Thyroid gland (tissue), 4 donors: ENCODE measurements at regions not wholly inside any gene's neighbourhood (a gene's known extent, or its start where the extent isn't known, plus 50 kb on each side); places are given as distances from the start of the nearest gene placed in this dataset.

Experiments used
- DNase-seq, 2 donors: peaks; one replicate each; pipeline ENCODE4 v3.0.0-alpha.2; 2019
- H3K27ac ChIP-seq, 3 donors: fragments of 200-600 bp; sonication (generic); 1 replicate in 2 of 3; 2 replicates in 1 of 3; pipeline ENCODE4 v1.5.1; 2016 to 2019; ENCODE audit warnings: mild to moderate bottlenecking in 1 of 3, moderate library complexity in 1 of 3
- H3K27me3 ChIP-seq: fragments of 200-600 bp; sonication (generic); one replicate; pipeline ENCODE4 v1.5.1; 2019
- H3K36me3 ChIP-seq, 2 donors: fragments of 200-600 bp; sonication (generic); one replicate each; pipeline ENCODE4 v1.5.1; 2016 to 2019
- H3K4me1 ChIP-seq, 2 donors: fragments of 200-600 bp; sonication (generic); one replicate each; pipeline ENCODE4 v1.5.1; 2017 to 2019
- H3K4me3 ChIP-seq, 3 donors: fragments of 200-600 bp; sonication (generic); replicated peaks in 1 of 3; 1 replicate in 2 of 3; 2 replicates in 1 of 3; pipeline ENCODE4 v1.5.1; 2016; ENCODE audit warnings: mild to moderate bottlenecking in 1 of 3
- H3K9me3 ChIP-seq: fragments of 200-600 bp; sonication (generic); one replicate; pipeline ENCODE4 v1.5.1; 2017
- CTCF ChIP-seq, 6 experiments: fragments of 200-600 bp in 3 of 6; fragments of 450-650 bp in 3 of 6; sonication (generic) in 3 of 6; IDR thresholded peaks; one replicate each; pipeline ENCODE4 v1.5.1; 2016 to 2019; ENCODE audit warnings: antibody characterized with exemption in 6 of 6, mild to moderate bottlenecking in 2 of 6, inconsistent platforms in 1 of 6, moderate library complexity in 1 of 6
- POLR2A ChIP-seq, 2 donors: fragments of 450-650 bp; IDR thresholded peaks; one replicate each; pipeline ENCODE4 v1.6.1; 2017; ENCODE audit warnings: antibody characterized with exemption in 2 of 2, mild to moderate bottlenecking in 2 of 2, moderate library complexity in 1 of 2
- WGBS, 2 donors: methylation state at CpG; one replicate each; pipeline ENCODE4 v1.1.5; 2017; 5-methylcytosine and 5-hydroxymethylcytosine counted together
- intact Hi-C: fragments of 100-400 bp; cut with DNase I; formaldehyde crosslinking; loops from one replicate; pipeline ENCODE4 v1.15.1; 2023

- H3K36me3 ChIP-seq = no peaks in the 10 kb centered on the region
- no peak for TF ChIP-seq CTCF (IDR thresholded peaks at IDR 0.05)
- TF ChIP-seq POLR2A (IDR thresholded peaks at IDR 0.05) = no peak
- H3K27ac ChIP-seq = peak overlapping the region; percentile 19 to 25 (median 20)
- peaks cover 0 to 3% of the 10 kb centered on the region in 2 donors for H3K4me1 ChIP-seq
- H3K9me3 ChIP-seq = no peaks in the 10 kb centered on the region
- 24 to 27% methylated on average over 1 of the region's 1 CpG for WGBS, 2 donors
- H3K4me3 ChIP-seq = no peak overlapping the region
- intact Hi-C loops = no loop called here
- DNase-seq = peak; percentile 68 to 70
- no peaks in the 10 kb centered on the region for H3K27me3 ChIP-seq
These were observed 164.9 kb downstream of the UFM1 start for GRCh38 chr13:38514575-38514974.

- WGBS, 2 donors = 94 to 96% methylated on average over 4 of the region's 4 CpGs
- Histone ChIP-seq H3K27me3 (no peaks in the 10 kb centered on the region), H3K27ac (no peak overlapping the region), H3K4me3 (no peak overlapping the region), H3K36me3 (no peaks in the 10 kb centered on the region), H3K4me1 (peaks cover 0 to 3% of the 10 kb centered on the region in 2 donors), H3K9me3 (no peaks in the 10 kb centered on the region)
- TF ChIP-seq CTCF (IDR thresholded peaks at IDR 0.05) = no peak
- no peak for TF ChIP-seq POLR2A (IDR thresholded peaks at IDR 0.05)
- DNase-seq = no peak
- intact Hi-C loops = no loop called here
These were observed 168.5 kb upstream of the FREM2 start for GRCh38 chr13:38518328-38518727.

GRCh38 chr13:38519229-38519911 lies 167.5 kb upstream of the FREM2 start:
- H3K4me1 ChIP-seq = peaks cover 0 to 3% of the 10 kb centered on the region in 2 donors
- TF ChIP-seq CTCF (IDR thresholded peaks at IDR 0.05) (no peak), POLR2A (IDR thresholded peaks at IDR 0.05) (no peak)
- WGBS, 2 donors = 83 to 93% methylated on average over 6 of the region's 6 CpGs
- intact Hi-C loops = no loop called here
- no peak for DNase-seq
- H3K4me3 ChIP-seq = no peak overlapping the region
- H3K36me3 ChIP-seq = no peaks in the 10 kb centered on the region
- no peak overlapping the region for H3K27ac ChIP-seq
- no peaks in the 10 kb centered on the region for H3K9me3 ChIP-seq
- H3K27me3 ChIP-seq = no peaks in the 10 kb centered on the region

GRCh38 chr13:38520041-38520440 lies 166.8 kb upstream of the FREM2 start:
- H3K4me3 ChIP-seq = no peak overlapping the region
- H3K4me1 ChIP-seq = no peaks in the 10 kb centered on the region
- DNase-seq = no peak
- WGBS, 2 donors = 86 to 90% methylated on average over 5 of the region's 5 CpGs
- no peaks in the 10 kb centered on the region for H3K36me3 ChIP-seq
- no peak overlapping the region for H3K27ac ChIP-seq
- TF ChIP-seq CTCF (IDR thresholded peaks at IDR 0.05) (no peak), POLR2A (IDR thresholded peaks at IDR 0.05) (no peak)
- H3K27me3 ChIP-seq = no peaks in the 10 kb centered on the region
- H3K9me3 ChIP-seq = no peaks in the 10 kb centered on the region
- intact Hi-C loops = no loop called here

GRCh38 chr13:38527140-38527539 lies 159.7 kb upstream of the FREM2 start:
- Histone ChIP-seq H3K4me3 (no peak overlapping the region), H3K36me3 (no peaks in the 10 kb centered on the region), H3K27ac (no peak overlapping the region), H3K4me1 (no peaks in the 10 kb centered on the region), H3K27me3 (no peaks in the 10 kb centered on the region), H3K9me3 (no peaks in the 10 kb centered on the region)
- 79% methylated on average over 5 of the region's 5 CpGs for WGBS, 2 donors
- DNase-seq = no peak
- intact Hi-C loops = no loop called here
- TF ChIP-seq POLR2A (IDR thresholded peaks at IDR 0.05) (no peak), CTCF (IDR thresholded peaks at IDR 0.05) (no peak)
